Loucy (cell line): ENCODE measurements at regions not wholly inside any gene's neighbourhood (a gene's known extent, or its start where the extent isn't known, plus 50 kb on each side); places are given as distances from the start of the nearest gene placed in this dataset.

Experiments
- CTCF ChIP-seq: fragments of 200-600 bp; sonication (generic); conservative IDR thresholded peaks from 2 replicates; pipeline ENCODE4 v1.5.1; 2014; ENCODE audit warnings: mild to moderate bottlenecking, antibody characterized with exemption, low read length
- EZH2phosphoT487 ChIP-seq: fragments of 200-600 bp; IDR thresholded peaks from 2 replicates; pipeline ENCODE4 v1.6.1; 2018; ENCODE audit warnings: antibody characterized with exemption, mild to moderate bottlenecking, moderate library complexity, borderline replicate concordance

GRCh38 chr1:67614511-67614934 lies 70.5 kb upstream of the GADD45A start:
- TF ChIP-seq CTCF (no peak), EZH2phosphoT487 (no peak)
